ENCODE measurements at regions not wholly inside any gene's neighbourhood (a gene's known extent, or its start where the extent isn't known, plus 50 kb on each side); places are given as distances from the start of the nearest gene placed in this dataset.

DNA sequence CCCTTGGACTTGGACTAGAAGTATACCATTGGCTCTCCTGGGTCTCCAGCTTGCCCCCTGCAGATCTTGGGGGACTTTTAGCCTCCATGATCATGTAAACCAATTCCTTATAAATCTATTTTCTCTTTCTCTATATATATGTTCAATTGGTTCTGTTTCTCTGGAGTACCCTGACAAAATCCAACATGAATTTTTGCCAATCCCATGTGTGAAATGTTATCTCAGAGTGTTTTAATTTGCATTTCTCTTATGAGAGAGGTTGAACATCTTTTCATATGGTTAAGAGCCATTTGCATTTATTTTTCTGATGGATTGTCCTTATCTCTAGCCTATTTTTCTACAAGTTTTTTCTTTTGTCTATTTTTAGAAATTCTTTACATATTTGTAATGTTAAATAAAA is 131.7 kb upstream of the NEO1 start:
- no peak overlapping the region for H3K27ac ChIP-seq
- H3K27me3 ChIP-seq, result peaks cover 0 to 9% (median 0%) of the 10 kb centered on the region in 9 donors
- no peaks in the 10 kb centered on the region for H3K4me1 ChIP-seq
- DNase-seq, result no peak
- no peak for TF ChIP-seq POLR2A (IDR thresholded peaks at IDR 0.05)
- TF ChIP-seq CTCF (IDR thresholded peaks at IDR 0.05), result no peak
- no peak overlapping the region for H3K4me3 ChIP-seq
- no peak for ATAC-seq
- no peaks in the 10 kb centered on the region for H3K36me3 ChIP-seq
- intact Hi-C loops (cut with DNase I), result no loop called here
- H3K9me3 ChIP-seq, result no peaks in the 10 kb centered on the region

DNA sequence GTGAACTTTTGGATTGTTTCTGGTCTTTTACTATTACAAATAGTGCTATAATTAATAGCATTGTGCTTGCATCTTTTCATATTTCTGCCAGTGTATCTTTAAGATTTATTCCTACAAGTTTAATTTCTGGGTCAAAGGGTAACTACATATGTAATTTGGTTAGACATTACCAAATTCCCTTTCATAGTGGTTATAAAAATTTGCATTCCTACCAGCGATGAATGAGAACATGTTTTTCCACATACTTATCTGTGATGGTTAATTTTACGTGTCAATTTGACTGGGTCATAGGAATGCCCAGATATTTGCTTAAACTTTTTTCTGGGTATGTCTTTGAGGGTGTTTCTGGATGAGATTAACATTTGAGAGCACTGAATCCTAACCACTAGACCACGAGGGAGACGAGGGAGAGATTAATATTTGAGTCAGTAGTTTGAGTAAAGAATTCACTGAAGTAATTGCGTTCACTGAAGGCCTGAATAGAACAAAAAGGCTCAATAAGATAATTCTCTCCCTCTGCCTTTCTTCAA is 132.3 kb upstream of the NEO1 start:
- intact Hi-C loops (cut with DNase I), result no loop called here
- H3K27me3 ChIP-seq, result peaks cover 0 to 9% (median 0%) of the 10 kb centered on the region in 9 donors
- ATAC-seq (no peak), DNase-seq (no peak)
- no peaks in the 10 kb centered on the region for H3K9me3 ChIP-seq
- H3K27ac ChIP-seq, result no peak overlapping the region
- TF ChIP-seq CTCF (IDR thresholded peaks at IDR 0.05) (no peak), POLR2A (IDR thresholded peaks at IDR 0.05) (no peak)
- no peaks in the 10 kb centered on the region for H3K36me3 ChIP-seq
- WGBS, 4 donors, result 76 to 82% (median 79%) methylated on average over 5 of the region's 5 CpGs
- no peak overlapping the region for H3K4me3 ChIP-seq
- H3K4me1 ChIP-seq, result no peaks in the 10 kb centered on the region

- Histone ChIP-seq H3K27me3 (no peaks in the 10 kb centered on the region), H3K4me3 (no peak overlapping the region), H3K9me3 (no peaks in the 10 kb centered on the region), H3K4me1 (no peaks in the 10 kb centered on the region), H3K27ac (no peak overlapping the region), H3K36me3 (no peaks in the 10 kb centered on the region)
- intact Hi-C loops (cut with DNase I), result no loop called here
- no peak for ATAC-seq
- no peak for DNase-seq
- 74 to 94% (median 93%) methylated on average over 2 of the region's 2 CpGs for WGBS, 4 donors
- no peak for TF ChIP-seq CTCF (IDR thresholded peaks at IDR 0.05)
- no peak for TF ChIP-seq POLR2A (IDR thresholded peaks at IDR 0.05)
Measured at GRCh38 chr15:72916897-72917296, 133.3 kb upstream of the ADPGK start.

GRCh38 chr15:72916378-72916777 is 132.8 kb upstream of the ADPGK start:
- H3K36me3 ChIP-seq, result no peaks in the 10 kb centered on the region
- H3K27ac ChIP-seq, result no peak overlapping the region
- intact Hi-C loops (cut with DNase I), result no loop called here
- DNase-seq (no peak), ATAC-seq (no peak)
- no peaks in the 10 kb centered on the region for H3K4me1 ChIP-seq
- TF ChIP-seq POLR2A (IDR thresholded peaks at IDR 0.05) (no peak), CTCF (IDR thresholded peaks at IDR 0.05) (no peak)
- no peaks in the 10 kb centered on the region for H3K27me3 ChIP-seq
- H3K9me3 ChIP-seq, result no peaks in the 10 kb centered on the region
- H3K4me3 ChIP-seq, result no peak overlapping the region
- WGBS, 4 donors, result 87 to 96% (median 92%) methylated on average over 2 of the region's 2 CpGs
